HEK293T (cell line): ENCODE measurements at regions not wholly inside any gene's neighbourhood (a gene's known extent, or its start where the extent isn't known, plus 50 kb on each side); places are given as distances from the start of the nearest gene placed in this dataset.
"Not testable (repeated sequence)": the region's sequence is repeated elsewhere in the genome, so short reads cannot be mapped to it uniquely, and the experiment has no call there.

Source experiments
- ARNT ChIP-seq: fragments of 450-650 bp; IDR thresholded peaks from 2 replicates; pipeline ENCODE4 v1.6.1; 2017; ENCODE audit warnings: mild to moderate bottlenecking
- BHLHE40 ChIP-seq: fragments of 450-650 bp; IDR thresholded peaks from 2 replicates; pipeline ENCODE4 v1.6.1; 2016; ENCODE audit warnings: mild to moderate bottlenecking, moderate library complexity, borderline replicate concordance
- ELF4 ChIP-seq: fragments of 450-650 bp; IDR thresholded peaks from 2 replicates; pipeline ENCODE4 v1.6.1; 2017; ENCODE audit warnings: antibody characterized with exemption
- FOXA1 ChIP-seq: fragments of 450-650 bp; IDR thresholded peaks from 2 replicates; pipeline ENCODE4 v1.6.1; 2016; ENCODE audit warnings: mild to moderate bottlenecking
- FOXK2 ChIP-seq: fragments of 450-650 bp; IDR thresholded peaks from 2 replicates; pipeline ENCODE4 v1.6.1; 2016; ENCODE audit warnings: mild to moderate bottlenecking
- FOXM1 ChIP-seq: fragments of 450-650 bp; IDR thresholded peaks from 2 replicates; pipeline ENCODE4 v1.6.1; 2017; ENCODE audit warnings: mild to moderate bottlenecking, borderline replicate concordance
- HDGF ChIP-seq: fragments of 450-650 bp; IDR thresholded peaks from 2 replicates; pipeline ENCODE4 v1.6.1; 2017; ENCODE audit warnings: antibody characterized with exemption, borderline replicate concordance
- L3MBTL2 ChIP-seq: fragments of 450-650 bp; conservative IDR thresholded peaks from 2 replicates; pipeline ENCODE4 v1.6.1; 2016; ENCODE audit warnings: mild to moderate bottlenecking
- PKNOX1 ChIP-seq: fragments of 450-650 bp; IDR thresholded peaks from 2 replicates; pipeline ENCODE4 v1.6.1; 2016
- SP1 ChIP-seq: fragments of 450-650 bp; IDR thresholded peaks from 2 replicates; pipeline ENCODE4 v1.6.1; 2017
- SUZ12 ChIP-seq: fragments of 450-650 bp; IDR thresholded peaks from 2 replicates; pipeline ENCODE4 v1.6.1; 2016; ENCODE audit warnings: mild to moderate bottlenecking
- TARDBP ChIP-seq: fragments of 450-650 bp; IDR thresholded peaks from 2 replicates; pipeline ENCODE4 v1.6.1; 2016

GRCh38 chr19:21668072-21668773 is 99.2 kb downstream of the ZNF100 start:
- TF ChIP-seq ARNT, PKNOX1, BHLHE40, FOXK2, FOXM1, SUZ12, ELF4, SP1, L3MBTL2, FOXA1, TARDBP, HDGF: not testable (repeated sequence)
